Adrenal gland (tissue), 5 donors: ENCODE measurements at regions not wholly inside any gene's neighbourhood (a gene's known extent, or its start where the extent isn't known, plus 50 kb on each side); places are given as distances from the start of the nearest gene placed in this dataset.
"Not testable (repeated sequence)": the region's sequence is repeated elsewhere in the genome, so short reads cannot be mapped to it uniquely, and the experiment has no call there.

Source experiments
- CTCF ChIP-seq, 6 experiments: fragments of 450-650 bp in 4 of 6; fragments of 200-600 bp in 2 of 6; sonication (generic) in 1 of 6; IDR thresholded peaks; 1 replicate in 5 of 6; 2 replicates in 1 of 6; pipeline versions ENCODE4 v1.5.1 to v1.8.0; 2016 to 2021; ENCODE audit warnings: antibody characterized with exemption in 6 of 6, mild to moderate bottlenecking in 2 of 6, moderate library complexity in 1 of 6
- POLR2A ChIP-seq, 2 donors: fragments of 450-650 bp; IDR thresholded peaks; one replicate each; pipeline ENCODE4 v1.6.1; 2017; ENCODE audit warnings: antibody characterized with exemption in 2 of 2, mild to moderate bottlenecking in 2 of 2, moderate library complexity in 1 of 2
- donor health status: DM: no; HTN: no; CAD: no.

- TF ChIP-seq CTCF, POLR2A (IDR thresholded peaks at IDR 0.05): not testable (repeated sequence)
Measured at GRCh38 chrX:28528354-28528753, 58.9 kb upstream of the IL1RAPL1 start.
